Keratinocyte (primary cell): ENCODE measurements at regions not wholly inside any gene's neighbourhood (a gene's known extent, or its start where the extent isn't known, plus 50 kb on each side); places are given as distances from the start of the nearest gene placed in this dataset.

Experiments
- DNase-seq: peaks from one replicate; pipeline ENCODE4 v3.0.0-alpha.2; 2011; ENCODE audit warnings: low read depth, missing footprints, low spot score
- FAIRE-seq: peaks from 2 replicates; lab custom pipeline; 2011; peaks lifted over from hg19 to GRCh38; lab: Jason Lieb, UNC
- H2AFZ ChIP-seq: 2 replicates; pipeline ENCODE4 v1.6.0; 2012; ENCODE audit warnings: low read length, control low read depth, inconsistent platforms; ENCODE audit not compliant: control insufficient read depth
- H3K27ac ChIP-seq: 2 replicates; pipeline ENCODE4 v1.5.1; 2011; ENCODE audit warnings: low read length; ENCODE audit not compliant: control insufficient read depth, insufficient read depth
- H3K27me3 ChIP-seq: 3 replicates; pipeline ENCODE4 v1.6.0; 2011; ENCODE audit warnings: low read length; ENCODE audit not compliant: control insufficient read depth, insufficient read depth; ENCODE audit errors: extremely low read depth
- H3K36me3 ChIP-seq, 2 experiments: 2 replicates in 1 of 2; 3 replicates in 1 of 2; pipeline ENCODE4 v1.5.1; 2011; ENCODE audit warnings: low read length in 2 of 2, mild to moderate bottlenecking in 1 of 2; ENCODE audit not compliant: control insufficient read depth in 2 of 2, insufficient read depth in 2 of 2; ENCODE audit errors: extremely low read depth in 1 of 2
- H3K4me1 ChIP-seq: 3 replicates; pipeline ENCODE4 v1.5.1; 2011; ENCODE audit warnings: low read length; ENCODE audit not compliant: control insufficient read depth, insufficient read depth; ENCODE audit errors: extremely low read depth
- H3K4me2 ChIP-seq: 3 replicates; pipeline ENCODE4 v1.6.0; 2011; ENCODE audit warnings: low read depth, low read length; ENCODE audit not compliant: control insufficient read depth, insufficient read depth; ENCODE audit errors: extremely low read depth
- H3K4me3 ChIP-seq, 3 experiments: fragments of 200-600 bp in 1 of 3; sonication (generic) in 1 of 3; 2 replicates in 2 of 3; 3 replicates in 1 of 3; pipeline ENCODE4 v1.5.1; 2011 to 2016; ENCODE audit warnings: low read length in 3 of 3, mild to moderate bottlenecking in 3 of 3, control low read depth in 2 of 3, inconsistent platforms in 1 of 3, low read depth in 1 of 3, mixed read lengths in 1 of 3, mixed run types in 1 of 3, moderate library complexity in 1 of 3; ENCODE audit not compliant: control insufficient read depth in 2 of 3, insufficient read depth in 2 of 3; ENCODE audit errors: extremely low read depth in 1 of 3
- H3K79me2 ChIP-seq: 2 replicates; pipeline ENCODE4 v1.6.0; 2012; ENCODE audit warnings: low read length; ENCODE audit not compliant: control insufficient read depth, insufficient read depth
- H3K9ac ChIP-seq: 3 replicates; pipeline ENCODE4 v1.6.0; 2011; ENCODE audit warnings: low read length; ENCODE audit not compliant: control insufficient read depth, insufficient read depth; ENCODE audit errors: extremely low read depth
- H3K9me1 ChIP-seq: 3 replicates; pipeline ENCODE4 v1.6.0; 2011; ENCODE audit warnings: low read length; ENCODE audit not compliant: control insufficient read depth, insufficient read depth; ENCODE audit errors: extremely low read depth
- H3K9me3 ChIP-seq: 2 replicates; pipeline ENCODE4 v1.5.1; 2012; ENCODE audit warnings: low read depth, low read length; ENCODE audit not compliant: control insufficient read depth
- H4K20me1 ChIP-seq: 3 replicates; pipeline ENCODE4 v1.6.0; 2011; ENCODE audit warnings: low read length; ENCODE audit not compliant: control insufficient read depth, insufficient read depth; ENCODE audit errors: extremely low read depth
- EZH2 ChIP-seq: IDR thresholded peaks from one replicate; pipeline ENCODE4 v1.6.1; 2012; ENCODE audit warnings: inconsistent platforms, mild to moderate bottlenecking, low read length, moderate library complexity
- dilution Hi-C: fragments of 300-500 bp; cut with MboI; formaldehyde crosslinking; loops from one replicate; pipeline ENCODE4 v1.7.0; 2020; ENCODE audit warnings: low sequenced_read_pairs; ENCODE audit not compliant: extremely low pct_ligation_motif_present
- TF ChIP-seq, protein P1 (sequence below), 3 experiments: IDR thresholded peaks in 1 of 3; conservative IDR thresholded peaks in 1 of 3; optimal IDR thresholded peaks in 1 of 3; 2 replicates in 2 of 3; 3 replicates in 1 of 3; pipeline versions ENCODE3 to v1.5.1; 2011; ENCODE audit warnings: low read length in 3 of 3, mild to moderate bottlenecking in 3 of 3, moderate library complexity in 2 of 3, control low read depth in 1 of 3, inconsistent platforms in 1 of 3; ENCODE audit not compliant: insufficient read depth in 2 of 3; ENCODE audit errors: extremely low read depth in 1 of 3

DNA sequence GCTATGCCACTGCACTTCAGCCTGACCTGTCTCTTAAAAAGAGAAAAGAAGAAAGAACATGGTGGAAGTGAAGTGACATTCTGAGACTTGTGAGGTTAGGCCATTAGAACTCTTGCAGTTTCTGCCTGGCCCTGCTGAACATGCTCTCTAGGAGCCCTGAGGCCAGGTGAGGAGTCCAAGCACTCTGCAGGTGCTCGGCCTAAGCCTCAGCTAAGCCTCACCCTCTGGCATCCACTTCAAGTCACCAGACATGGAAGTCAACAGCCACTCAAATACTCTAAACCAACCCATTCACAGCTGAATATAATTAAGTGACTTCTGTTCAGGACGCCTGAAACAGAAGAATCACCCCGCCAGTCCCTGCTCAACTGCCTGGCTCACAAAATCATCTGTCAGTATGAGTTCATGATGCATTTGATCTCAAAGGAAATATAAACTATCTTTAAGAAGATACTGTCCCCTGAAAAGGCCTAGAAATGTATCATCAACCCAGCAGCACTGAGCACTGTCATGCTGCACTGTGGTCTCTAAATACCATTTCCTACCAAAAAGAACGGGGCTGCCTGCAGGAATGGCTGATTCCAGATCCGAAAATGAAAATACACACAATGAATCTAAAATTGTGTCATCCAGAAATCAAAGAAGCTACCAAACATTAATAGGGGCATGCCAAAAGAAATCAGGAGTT lies 118.8 kb downstream of the PSMG1 start:
- no peak overlapping the region for H3K4me2 ChIP-seq
- no peak for DNase-seq
- FAIRE-seq, result no peak
- H3K4me1 ChIP-seq, result no peaks in the 10 kb centered on the region
- no peaks in the 10 kb centered on the region for H3K9me1 ChIP-seq
- H3K36me3 ChIP-seq, result no peaks in the 10 kb centered on the region
- no peak overlapping the region for H3K27ac ChIP-seq
- H4K20me1 ChIP-seq, result no peaks in the 10 kb centered on the region
- H3K4me3 ChIP-seq, result no peak overlapping the region
- no peak for TF ChIP-seq EZH2
- TF ChIP-seq, protein P1, sequence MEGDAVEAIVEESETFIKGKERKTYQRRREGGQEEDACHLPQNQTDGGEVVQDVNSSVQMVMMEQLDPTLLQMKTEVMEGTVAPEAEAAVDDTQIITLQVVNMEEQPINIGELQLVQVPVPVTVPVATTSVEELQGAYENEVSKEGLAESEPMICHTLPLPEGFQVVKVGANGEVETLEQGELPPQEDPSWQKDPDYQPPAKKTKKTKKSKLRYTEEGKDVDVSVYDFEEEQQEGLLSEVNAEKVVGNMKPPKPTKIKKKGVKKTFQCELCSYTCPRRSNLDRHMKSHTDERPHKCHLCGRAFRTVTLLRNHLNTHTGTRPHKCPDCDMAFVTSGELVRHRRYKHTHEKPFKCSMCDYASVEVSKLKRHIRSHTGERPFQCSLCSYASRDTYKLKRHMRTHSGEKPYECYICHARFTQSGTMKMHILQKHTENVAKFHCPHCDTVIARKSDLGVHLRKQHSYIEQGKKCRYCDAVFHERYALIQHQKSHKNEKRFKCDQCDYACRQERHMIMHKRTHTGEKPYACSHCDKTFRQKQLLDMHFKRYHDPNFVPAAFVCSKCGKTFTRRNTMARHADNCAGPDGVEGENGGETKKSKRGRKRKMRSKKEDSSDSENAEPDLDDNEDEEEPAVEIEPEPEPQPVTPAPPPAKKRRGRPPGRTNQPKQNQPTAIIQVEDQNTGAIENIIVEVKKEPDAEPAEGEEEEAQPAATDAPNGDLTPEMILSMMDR (optimal IDR thresholded peaks at IDR 0.05 in 1 of 3, IDR thresholded peaks at IDR 0.05 in 1 of 3, conservative IDR thresholded peaks at IDR 0.05 in 1 of 3; ENCODE audit: extremely low read depth in 1 of 3, insufficient read depth in 2 of 3, low read length in 3 of 3), result no peak
- dilution Hi-C loops, result no loop called here
- no peak overlapping the region for H3K9ac ChIP-seq
- peaks cover 3% of the 10 kb centered on the region for H3K9me3 ChIP-seq
- H3K27me3 ChIP-seq, result no peaks in the 10 kb centered on the region
- H2AFZ ChIP-seq, result no peak overlapping the region
- no peaks in the 10 kb centered on the region for H3K79me2 ChIP-seq

DNA sequence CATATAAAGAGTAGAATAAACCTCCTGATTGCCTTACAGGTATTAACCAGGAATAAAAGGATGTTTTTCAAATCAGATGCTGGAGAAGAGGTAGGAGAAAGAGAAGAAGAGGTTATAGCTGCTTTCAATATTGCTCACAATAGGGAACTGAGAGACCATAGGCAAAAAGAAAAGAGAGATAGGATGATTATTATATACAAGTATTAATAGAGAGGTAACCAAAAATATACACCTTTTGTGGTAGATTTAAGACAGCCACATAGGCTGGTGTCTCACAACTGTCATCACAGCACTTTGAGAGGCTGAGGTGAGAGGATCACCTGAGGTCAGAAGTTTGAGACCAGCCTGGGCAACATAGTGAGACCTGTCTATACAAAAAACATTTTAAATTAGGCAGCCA lies 119.7 kb downstream of the PSMG1 start:
- Histone ChIP-seq H2AFZ (no peak overlapping the region), H3K9me1 (no peaks in the 10 kb centered on the region), H3K79me2 (no peaks in the 10 kb centered on the region), H3K4me2 (no peak overlapping the region), H3K27me3 (no peaks in the 10 kb centered on the region), H3K9me3 (peaks cover 3% of the 10 kb centered on the region), H3K36me3 (no peaks in the 10 kb centered on the region), H4K20me1 (no peaks in the 10 kb centered on the region), H3K4me3 (no peak overlapping the region), H3K27ac (no peak overlapping the region), H3K4me1 (no peaks in the 10 kb centered on the region), H3K9ac (no peak overlapping the region)
- no peak for DNase-seq
- dilution Hi-C loops, result no loop called here
- TF ChIP-seq EZH2, result no peak
- TF ChIP-seq, protein P1 (optimal IDR thresholded peaks at IDR 0.05 in 1 of 3, IDR thresholded peaks at IDR 0.05 in 1 of 3, conservative IDR thresholded peaks at IDR 0.05 in 1 of 3; ENCODE audit: extremely low read depth in 1 of 3, insufficient read depth in 2 of 3, low read length in 3 of 3), result no peak
- no peak for FAIRE-seq
